Fibroblast of the aortic adventitia (primary cell): ENCODE measurements at regions not wholly inside any gene's neighbourhood (a gene's known extent, or its start where the extent isn't known, plus 50 kb on each side); places are given as distances from the start of the nearest gene placed in this dataset.

Experiments
- DNase-seq: peaks from one replicate; pipeline ENCODE4 v3.0.0-alpha.2; 2010; ENCODE audit warnings: low read depth
- H3K4me3 ChIP-seq: 2 replicates; pipeline ENCODE4 v1.5.1; 2011; ENCODE audit warnings: low read depth, mild to moderate bottlenecking, control low read depth, low read length, moderate library complexity
- TF ChIP-seq, protein P1 (sequence below): IDR thresholded peaks from 2 replicates; pipeline ENCODE4 v1.5.1; 2011; ENCODE audit warnings: mild to moderate bottlenecking, low read length, control low read depth, inconsistent platforms; ENCODE audit not compliant: insufficient read depth

DNA sequence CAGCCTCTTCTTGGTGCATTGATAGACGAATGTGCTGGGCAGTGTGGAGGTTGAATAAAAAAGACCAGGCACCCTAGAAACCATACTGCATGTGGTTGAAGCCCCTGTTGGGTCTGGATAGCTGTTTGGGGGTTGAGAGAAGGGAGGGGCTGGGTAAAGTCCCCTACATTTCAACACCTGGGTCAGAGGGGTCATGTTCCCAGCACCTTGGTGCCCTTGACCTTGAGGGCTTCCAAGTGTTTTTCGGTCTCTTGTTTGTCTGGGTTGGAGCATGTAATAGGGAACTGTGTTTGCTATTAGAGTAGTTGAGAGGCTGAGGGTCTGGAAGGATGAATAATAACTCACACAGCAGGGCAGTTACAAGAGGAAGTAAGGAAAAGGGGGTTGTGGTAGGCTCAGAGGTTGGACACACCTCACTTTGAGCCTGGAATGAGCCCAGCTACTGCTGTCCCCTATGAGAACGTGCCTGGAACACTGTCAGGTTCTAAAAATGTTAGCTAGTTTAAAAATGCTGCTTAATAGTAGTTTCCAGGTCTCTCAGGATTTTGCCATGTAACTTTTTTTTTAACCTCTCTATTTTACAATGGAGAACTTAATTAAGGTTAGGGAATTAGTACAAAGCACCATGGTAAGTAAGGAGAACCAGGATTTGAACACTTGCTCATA lies 155.2 kb upstream of the SPRY4 start:
- DNase-seq = no peak
- TF ChIP-seq, protein P1, sequence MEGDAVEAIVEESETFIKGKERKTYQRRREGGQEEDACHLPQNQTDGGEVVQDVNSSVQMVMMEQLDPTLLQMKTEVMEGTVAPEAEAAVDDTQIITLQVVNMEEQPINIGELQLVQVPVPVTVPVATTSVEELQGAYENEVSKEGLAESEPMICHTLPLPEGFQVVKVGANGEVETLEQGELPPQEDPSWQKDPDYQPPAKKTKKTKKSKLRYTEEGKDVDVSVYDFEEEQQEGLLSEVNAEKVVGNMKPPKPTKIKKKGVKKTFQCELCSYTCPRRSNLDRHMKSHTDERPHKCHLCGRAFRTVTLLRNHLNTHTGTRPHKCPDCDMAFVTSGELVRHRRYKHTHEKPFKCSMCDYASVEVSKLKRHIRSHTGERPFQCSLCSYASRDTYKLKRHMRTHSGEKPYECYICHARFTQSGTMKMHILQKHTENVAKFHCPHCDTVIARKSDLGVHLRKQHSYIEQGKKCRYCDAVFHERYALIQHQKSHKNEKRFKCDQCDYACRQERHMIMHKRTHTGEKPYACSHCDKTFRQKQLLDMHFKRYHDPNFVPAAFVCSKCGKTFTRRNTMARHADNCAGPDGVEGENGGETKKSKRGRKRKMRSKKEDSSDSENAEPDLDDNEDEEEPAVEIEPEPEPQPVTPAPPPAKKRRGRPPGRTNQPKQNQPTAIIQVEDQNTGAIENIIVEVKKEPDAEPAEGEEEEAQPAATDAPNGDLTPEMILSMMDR = no peak

DNA sequence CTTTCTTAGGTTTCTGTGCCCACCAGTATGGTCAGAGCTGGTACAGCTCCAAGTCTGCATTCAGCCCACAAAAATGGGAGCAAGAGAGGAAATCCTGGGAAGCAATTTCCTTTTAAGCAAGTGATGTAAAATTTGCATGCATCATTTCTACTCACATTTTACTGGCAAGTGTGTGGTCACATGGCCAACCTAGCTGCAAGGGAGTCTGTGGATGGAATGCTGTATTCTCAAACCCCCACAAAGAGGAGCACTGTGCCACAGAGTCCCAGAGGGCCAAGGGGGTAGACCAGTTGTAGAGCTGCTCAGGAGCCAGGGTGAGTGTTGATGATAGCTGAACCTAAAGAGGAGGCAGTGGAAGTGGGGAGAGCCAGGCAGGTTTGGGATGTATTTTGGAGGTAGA lies 154.3 kb upstream of the SPRY4 start:
- no peak overlapping the region for H3K4me3 ChIP-seq
- TF ChIP-seq, protein P1 = no peak
- no peak for DNase-seq

More for the DNA sequence above, 155.2 kb upstream of the SPRY4 start:
- no peak overlapping the region for H3K4me3 ChIP-seq

DNA sequence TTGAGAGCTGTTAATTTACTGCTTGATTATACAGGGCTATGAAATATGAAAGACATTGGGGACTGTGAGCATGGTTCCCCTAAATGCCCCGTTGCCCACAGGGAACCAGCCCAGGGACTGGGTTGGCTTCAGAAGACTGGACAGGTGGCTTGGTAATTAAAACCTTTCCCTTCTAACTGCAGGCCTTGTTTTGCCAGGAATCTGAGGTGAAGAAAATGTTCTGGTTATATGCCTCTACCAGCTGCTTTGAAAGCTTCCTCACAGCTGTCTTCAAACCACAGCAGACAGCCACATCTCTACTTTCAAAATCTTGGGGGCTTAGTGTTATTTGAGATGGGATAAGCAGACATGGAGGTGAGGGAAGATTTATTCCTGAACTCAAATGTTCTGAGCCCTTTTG lies 153.3 kb upstream of the SPRY4 start:
- TF ChIP-seq, protein P1 = no peak
- DNase-seq = no peak
- H3K4me3 ChIP-seq = no peak overlapping the region

DNA sequence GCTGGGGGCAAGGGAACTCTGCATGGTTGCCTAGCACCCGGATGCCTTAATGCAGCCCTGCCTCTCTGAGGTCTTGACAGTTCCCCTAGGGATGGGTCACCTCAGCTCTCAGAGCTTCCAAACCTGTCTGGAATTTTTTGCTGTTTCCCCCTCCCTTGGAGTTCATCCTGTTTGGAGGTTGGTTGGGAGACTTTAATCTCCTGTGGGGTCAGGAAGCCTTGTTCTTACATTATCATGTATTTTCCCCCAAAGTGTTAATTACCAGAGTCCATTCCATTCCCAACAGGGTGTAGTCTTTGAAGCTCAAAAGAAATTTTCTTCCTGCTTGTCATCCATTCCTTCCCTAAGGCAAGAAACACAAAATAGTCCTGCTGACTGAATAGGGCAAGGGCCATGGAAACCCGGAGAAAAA lies 150.3 kb upstream of the SPRY4 start:
- no peak overlapping the region for H3K4me3 ChIP-seq
- TF ChIP-seq, protein P1 = no peak
- DNase-seq = no peak

DNA sequence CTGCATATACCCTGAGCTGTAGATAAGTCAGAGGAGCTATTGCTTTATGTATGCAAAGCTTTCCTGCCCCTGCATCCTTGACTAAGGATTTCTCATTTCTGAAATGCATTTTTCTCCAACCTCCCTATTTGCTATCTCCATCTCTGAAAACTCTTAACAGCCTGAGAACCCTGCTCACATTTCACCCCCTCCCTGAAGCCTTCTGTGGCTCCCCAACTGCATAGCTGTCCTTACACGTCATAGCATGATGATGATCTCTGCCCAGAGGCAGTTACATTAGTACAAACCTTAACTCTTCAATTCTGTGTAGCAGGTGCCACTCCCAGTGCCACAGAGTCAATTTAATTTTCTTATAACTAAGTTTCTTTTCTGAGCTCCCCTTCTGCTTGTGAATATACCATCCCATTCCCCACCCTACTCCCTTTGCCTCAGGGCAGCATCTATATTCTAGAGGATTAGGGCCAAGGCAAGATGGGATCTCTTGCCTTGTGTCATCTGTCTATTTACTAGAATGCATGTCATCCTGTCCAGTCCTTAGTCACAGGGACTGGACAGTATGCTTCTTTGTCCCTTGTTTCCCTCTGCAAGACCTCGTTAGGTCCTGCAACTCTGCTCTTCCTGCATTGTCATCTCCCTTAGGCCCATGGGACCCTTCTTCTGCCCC lies 149.7 kb upstream of the SPRY4 start:
- DNase-seq = no peak
- TF ChIP-seq, protein P1 = no peak
- H3K4me3 ChIP-seq = no peak overlapping the region

DNA sequence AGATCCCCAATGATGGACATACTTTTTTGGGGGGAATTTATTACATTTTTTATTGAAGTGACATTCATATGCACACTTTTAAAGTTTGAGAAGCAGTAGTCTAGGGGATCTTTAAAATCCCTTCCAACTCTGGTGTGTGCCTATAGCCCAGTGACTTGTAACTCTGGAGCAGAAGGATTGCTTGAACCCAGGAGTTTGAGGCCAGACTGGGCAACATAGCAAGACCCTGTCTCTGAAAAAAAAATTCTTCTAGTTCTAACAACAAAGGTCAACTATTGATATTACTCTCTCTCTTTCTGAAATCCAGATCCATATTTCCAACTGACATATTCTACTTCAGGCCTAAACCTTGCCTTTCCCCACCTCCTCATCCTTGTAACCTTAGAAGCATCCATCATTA lies 148.2 kb upstream of the SPRY4 start:
- no peak for DNase-seq
- no peak overlapping the region for H3K4me3 ChIP-seq
- TF ChIP-seq, protein P1 = no peak
